HG03354 (cell line): ENCODE measurements at regions not wholly inside any gene's neighbourhood (a gene's known extent, or its start where the extent isn't known, plus 50 kb on each side); places are given as distances from the start of the nearest gene placed in this dataset.
"Not testable (repeated sequence)": the region's sequence is repeated elsewhere in the genome, so short reads cannot be mapped to it uniquely, and the experiment has no call there.

ENCODE experiments used
- ATAC-seq: cut with Tn5 transposase; IDR thresholded peaks from one replicate; pipeline ENCODE4 v1.9.1; 2021; ENCODE audit warnings: mild to moderate bottlenecking; ENCODE audit not compliant: unreplicated experiment, poor library complexity, severe bottlenecking

DNA sequence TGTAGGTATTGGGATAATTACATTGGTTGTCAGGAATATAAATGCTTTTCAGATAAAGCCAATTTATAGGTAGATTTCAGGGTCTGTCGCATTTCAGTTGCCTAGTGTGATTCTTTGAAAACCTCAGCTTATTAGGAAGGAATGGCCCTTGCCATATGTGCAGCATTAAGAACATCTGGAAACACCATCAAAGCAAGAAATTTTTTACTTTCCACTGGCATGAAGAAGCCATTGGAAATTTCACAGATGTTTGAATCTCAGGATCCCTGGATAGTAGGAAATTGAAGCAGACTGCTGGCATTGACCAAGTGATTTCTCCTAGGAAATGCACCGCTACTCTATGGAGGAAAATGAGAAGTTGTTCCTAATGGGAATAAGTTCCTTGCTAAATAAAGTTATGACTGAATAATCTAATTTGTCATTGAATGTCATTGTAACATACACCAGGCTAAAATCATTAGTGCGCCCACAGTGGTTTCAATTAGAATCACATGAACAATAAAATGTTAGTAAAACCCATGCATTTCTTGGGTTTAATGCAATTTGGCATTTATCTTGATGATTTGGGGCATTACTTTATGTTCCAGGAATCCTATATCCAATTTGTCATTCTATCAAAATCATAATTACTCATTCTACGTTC is 950.1 kb downstream of the EPHA7 start:
- ATAC-seq = no peak

DNA sequence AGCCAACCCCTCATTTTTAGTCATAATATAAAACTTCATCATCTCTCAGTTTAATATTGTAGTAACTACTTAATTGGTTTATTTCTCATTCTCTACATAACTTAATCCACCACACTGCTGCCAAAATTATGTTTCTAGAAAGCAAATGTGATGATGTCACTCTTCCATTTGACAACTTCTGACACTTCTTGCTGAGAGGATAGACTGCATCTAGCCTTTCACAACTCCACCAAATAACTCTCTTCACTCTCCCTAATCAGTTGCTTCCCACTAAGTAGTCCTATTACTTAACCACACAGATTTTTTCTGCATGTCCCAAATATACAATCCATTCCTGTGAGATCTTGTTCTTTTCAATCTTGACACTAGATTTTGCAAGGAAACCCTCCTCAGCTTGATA is 951.3 kb downstream of the EPHA7 start:
- ATAC-seq = no peak

DNA sequence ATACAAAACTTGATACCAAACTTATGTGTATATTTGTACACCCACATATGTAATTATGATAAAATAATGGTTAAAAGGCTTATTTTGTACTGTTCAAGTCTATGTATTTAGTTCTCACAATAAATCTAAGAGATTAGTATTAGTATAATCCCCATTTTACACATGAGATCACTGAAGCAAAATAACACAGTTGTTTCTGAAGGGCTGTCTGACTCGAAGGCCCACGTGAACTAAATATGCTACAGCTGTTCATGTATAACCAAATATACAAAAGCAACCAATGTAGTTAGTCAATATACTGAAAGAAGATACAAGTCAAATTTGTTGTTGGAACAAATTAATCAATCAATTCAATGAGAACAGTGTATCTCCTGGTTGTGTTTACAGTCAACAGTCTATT is 959.2 kb downstream of the EPHA7 start:
- ATAC-seq = no peak

DNA sequence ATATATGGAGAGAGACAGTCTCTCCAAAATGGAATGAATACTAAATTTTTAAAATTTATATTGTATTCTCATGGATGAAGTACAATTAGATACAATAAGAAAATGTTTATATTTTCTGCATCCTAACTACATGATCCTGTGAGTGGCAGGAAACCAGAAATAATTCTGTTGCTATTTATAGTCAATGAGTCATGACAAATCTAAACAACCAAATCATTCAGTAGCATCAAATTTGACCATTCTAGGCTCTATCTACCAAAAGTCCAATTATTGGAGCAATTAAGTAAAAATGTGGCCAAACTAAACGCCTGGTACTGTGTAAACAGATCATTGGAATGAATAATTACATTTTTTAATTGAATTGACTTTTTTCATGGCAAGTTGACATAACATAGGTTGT is 959.8 kb downstream of the EPHA7 start:
- no peak for ATAC-seq

DNA sequence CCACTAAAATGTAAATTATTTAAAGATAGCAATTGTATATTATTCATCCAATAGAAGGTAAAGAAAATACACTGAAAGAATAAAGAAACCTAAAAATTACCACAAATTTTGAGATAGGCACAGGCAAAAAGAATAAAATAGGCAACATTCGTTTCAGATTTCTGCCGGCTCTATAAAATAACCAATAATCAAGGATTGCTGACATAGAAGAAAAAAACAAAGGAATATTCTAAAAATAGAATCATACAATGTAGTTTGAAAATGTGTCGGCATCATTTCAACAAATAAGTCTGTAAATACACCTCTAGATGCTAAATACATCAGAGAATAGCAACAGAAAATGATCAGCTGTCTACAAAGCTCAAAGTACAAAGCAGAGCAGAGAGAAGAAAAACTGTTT is 973.3 kb downstream of the EPHA7 start:
- no peak for ATAC-seq

DNA sequence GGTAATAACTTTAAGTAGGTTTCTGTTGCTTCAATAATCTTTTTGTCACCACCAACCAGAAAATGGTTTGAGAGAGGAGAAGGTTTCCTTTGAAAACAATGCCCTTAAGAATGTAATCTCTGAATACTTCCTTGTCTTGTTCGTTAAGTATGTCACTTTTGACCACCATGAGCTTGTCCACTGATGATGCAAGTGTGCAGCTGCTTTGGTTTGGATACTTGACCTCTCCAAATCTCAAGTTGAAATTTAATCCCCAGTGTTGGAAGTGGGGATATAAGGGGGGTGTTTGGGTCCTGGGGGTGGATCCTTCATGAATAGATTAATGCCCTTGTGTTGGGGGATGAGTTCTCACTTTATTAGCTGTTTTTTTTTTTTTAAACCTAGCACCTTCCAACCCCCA is 985.4 kb downstream of the EPHA7 start:
- no peak for ATAC-seq

DNA sequence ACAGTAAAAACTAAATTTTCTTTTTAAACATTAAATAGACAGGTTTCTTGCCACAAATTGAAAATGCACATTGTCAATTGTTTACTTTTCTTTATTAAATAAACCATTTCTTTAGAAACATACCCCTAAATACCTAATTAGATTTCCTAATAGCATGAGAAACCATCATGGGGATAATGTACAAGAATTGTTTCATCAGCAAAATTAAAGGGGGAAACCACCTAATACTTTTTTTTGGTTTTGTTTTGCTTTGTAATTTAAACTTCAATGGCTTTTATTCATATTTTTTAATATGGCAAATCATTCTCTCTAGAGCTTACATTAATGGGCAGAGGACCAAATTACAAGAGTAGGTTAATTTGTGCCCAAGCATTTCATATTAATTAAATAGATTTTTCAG is 987.9 kb downstream of the EPHA7 start:
- ATAC-seq = no peak

DNA sequence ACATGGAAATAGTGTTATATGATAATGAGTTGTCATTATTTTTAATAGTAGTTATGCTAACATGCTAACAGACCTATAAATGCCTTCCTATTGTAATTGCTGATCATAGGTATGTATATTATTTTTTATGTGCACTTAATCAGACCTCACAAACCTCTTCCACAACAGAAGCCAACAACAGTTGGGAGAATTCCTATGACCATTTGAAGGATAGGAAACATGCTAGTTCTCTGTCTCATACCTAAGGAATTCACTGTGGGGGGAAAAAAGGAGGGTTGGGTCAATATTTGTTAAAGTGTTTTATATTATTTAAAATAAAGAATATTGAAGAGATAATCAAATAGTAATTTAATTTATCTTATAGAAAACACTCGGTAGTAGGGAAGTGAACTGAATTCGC is 990.9 kb downstream of the EPHA7 start:
- no peak for ATAC-seq

DNA sequence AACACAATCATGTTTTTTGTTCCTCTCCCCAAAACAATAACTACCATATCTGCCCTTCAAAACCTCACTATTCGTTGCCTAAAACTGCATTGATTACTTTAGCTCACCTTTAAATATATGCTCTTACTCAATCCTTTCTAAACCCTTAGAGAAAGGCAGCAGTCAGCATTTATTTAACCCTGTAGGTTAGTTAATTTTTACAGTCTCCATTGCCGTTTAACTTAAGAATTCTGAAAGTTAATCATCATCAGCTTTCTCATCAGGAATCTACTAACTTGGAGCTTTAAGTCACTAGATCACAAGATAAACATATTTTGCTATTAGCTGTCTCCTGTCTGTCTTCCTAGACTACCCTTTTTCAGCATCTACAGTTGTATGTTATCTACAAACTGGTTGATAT is 991.9 kb downstream of the EPHA7 start:
- no peak for ATAC-seq

DNA sequence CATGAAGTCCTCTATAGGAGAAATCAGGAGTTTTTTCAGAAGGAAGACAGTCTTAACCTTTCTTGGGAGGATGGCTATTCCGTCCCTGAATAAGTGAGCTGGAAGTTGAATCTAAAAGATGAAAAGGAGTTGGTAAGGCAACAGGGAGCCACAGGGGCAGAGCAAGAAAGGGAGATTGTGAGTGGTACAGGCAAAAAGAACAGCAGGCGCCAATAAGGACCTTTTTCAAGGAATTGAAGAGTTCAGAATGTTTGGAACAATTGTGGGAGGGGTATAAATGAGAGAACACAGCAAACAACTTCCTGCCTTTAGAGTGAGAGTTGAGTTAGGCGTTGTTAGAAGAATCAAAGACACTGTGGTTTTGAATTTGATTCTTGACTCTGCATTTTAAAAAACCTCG is 1003.7 kb downstream of the EPHA7 start:
- no peak for ATAC-seq

DNA sequence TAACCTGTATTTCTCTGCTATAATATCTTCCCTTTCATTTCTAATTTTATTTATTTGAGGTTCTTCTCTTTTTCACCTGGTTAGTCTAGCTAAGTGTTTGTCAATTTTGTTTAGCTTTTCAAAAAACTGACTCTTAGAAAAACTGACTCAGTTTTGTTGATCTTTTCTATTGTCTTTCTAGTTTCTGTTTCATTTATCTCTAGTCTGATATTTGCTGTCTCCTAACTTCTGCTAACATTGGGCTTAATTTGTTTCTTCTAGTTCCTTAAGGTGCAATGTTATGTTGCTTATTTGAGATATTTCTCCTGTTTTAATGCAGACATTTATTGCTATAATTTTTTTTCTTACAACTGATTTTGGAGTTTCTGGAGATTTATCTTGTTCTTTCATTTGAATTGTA is 1011.0 kb downstream of the EPHA7 start:
- no peak for ATAC-seq

DNA sequence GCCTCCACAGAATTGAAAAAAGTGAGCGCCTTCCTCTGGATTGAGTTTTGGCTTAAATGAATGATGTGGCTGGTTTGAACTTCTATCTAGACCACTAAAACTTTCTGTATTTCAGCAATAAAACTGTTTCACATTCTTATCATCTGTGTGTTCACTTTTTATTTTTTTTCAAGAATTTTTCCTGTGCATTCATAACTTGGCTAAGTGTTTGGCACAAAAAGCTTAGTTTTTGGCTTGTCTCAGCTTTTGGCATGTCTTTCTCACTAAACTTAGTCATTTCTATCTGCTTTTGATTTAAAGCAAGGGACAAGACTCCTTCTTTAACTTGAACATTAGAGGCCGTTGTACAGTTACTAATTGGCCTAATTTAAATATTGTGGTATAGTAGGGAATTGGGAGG is 1015.1 kb downstream of the EPHA7 start:
- ATAC-seq = no peak

DNA sequence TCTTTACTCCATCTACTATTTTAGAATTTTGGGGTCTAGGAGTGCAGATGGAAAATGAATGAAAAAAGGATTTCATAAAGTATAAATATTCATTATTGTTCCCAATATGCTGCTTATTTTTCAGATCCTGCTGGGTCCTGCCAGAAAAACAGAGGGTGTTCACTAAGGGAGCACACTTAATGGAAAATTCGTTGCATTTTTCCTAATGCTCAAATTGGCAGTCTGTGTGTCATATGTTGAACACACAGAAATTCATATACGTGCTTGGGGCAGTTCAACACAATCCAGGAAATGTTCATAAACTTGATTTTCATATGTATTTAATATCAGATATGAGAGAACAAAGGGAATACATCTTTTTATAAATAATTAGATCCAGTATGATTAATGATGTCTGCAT is 1019.4 kb downstream of the EPHA7 start:
- no peak for ATAC-seq

DNA sequence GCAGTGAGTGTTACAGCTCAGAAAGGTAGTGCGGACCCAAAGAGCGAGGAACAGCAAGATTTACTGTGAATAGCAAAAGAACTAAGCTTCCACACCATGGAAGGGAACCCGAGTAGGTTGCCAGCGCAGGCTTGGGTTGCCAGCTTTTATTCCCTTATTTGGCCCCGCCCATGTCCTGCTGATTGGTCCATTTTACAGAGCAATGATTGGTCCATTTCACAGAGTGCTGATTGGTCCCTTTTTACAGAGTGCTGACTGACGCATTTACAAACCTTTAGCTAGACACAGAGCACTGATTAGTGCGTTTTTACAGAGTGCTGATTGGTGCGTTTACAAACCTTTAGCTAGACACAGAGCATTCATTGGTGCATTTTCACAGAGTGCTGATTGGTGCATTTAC is 1030.7 kb downstream of the EPHA7 start:
- not testable (repeated sequence) for ATAC-seq

DNA sequence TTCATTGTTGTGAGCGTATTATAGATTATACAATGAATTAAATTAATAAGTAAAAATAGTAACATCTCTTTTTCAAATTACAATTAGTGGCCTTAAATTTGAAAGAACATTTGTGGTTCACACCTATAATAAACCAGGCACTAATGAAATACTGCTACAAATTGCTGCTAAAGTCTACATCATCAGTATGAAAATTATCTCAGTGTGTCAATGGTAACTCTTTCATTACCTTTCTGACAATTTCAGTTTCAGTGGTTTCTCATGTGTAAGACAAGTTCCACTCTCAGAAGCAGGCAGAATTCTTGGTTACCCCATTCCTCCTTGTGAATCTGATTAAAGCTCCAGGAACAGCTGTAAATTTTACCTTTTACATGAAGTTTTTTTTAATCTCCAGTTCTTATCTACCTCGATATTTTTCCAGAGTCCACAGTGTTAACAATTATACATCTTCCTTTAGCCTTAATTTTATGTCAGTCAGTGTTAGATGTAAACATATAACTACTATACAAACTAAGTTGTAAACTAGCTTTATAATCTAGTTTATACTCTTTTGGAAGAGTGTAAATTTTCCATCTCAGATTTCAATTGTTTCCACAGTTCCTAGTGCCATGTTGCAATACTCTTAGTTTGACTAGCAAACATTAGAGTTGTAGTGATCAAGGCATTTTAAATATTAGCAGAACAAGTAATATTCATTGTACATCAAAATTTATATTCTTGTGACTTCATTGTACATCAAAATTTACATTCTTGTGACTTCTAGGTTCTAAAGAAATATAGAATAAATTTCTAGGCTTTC is 1038.4 kb downstream of the EPHA7 start:
- ATAC-seq = no peak

DNA sequence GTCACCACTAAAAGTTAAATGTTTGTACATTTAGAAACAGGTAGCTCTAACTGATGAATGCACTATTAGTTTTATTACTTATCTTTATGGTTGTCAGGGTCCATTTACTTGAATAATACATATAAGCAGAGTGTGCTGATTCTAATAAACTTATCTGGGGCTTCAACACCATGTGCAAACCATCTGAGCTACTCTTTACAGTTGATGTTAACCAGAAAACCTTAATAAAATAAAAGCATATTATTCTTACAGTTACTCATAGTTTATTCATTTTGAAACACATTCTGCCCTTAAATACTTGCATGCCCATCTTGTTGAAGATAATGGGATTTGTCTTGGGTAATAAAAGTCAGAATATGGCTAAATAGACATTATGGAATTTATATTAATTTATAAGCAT is 1042.2 kb downstream of the EPHA7 start:
- no peak for ATAC-seq

DNA sequence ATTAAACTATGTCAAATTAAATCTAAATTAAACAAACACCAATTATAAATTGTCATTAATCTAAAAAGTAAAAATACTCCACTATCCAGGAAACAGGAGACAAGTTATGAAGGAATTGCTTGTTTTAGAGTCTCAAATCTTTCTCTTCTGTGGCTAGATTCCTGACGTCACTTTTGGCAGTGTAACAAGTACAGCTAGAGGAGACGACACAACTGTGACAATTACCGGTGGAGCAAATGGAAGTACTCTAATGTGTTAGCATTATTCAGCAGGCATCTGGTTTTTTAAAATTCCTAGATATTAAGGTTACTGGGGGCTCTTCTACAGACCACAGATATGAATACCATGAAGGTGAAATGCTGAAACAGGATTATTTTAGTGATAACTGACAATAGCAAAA is 1042.7 kb downstream of the EPHA7 start:
- ATAC-seq = no peak

DNA sequence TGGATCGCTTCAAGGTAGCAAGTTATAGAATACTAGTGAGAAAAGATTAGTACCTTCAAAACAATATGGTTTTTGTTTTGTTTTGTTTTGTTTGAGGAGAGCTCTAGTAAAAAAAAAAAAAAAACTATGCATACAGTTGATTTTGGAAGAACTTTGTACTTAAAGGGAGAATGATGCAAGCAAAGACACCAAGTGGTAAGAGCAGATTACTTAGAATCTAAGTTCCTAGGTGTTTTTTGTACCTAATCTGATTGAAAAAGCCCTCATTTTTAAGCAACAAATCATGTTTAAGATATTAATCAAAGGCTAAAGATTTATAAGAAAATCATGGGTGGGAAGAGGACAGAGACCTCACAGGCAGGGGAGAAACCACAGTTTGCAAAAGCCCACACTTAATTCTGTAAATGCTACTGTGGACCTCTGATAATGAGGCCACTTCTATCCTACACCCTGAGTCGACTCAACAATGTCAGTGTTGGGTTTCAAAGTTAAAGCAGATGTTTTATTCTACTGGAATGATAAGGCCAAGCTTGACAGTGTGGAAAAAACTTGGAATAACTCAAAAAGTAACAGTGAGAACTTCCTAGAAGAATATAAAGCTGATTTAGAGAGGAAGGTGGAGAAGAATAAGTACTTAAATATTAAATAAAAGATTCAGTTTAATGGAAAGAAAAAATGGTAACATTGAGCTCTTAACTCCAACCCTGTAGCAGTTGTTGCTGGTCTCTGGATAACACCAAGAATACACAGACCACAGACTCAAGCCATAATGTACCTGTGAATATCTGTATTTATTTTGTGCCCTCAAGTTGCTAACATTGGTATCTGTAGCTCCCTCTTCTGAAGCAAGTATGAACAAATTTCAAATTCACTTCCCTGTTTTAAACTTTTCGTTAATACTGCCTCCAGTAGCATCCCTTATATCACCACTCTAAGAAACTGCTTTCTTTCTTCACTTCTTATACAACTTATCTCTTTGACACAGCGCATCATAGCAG is 1047.8 kb downstream of the EPHA7 start:
- no peak for ATAC-seq

DNA sequence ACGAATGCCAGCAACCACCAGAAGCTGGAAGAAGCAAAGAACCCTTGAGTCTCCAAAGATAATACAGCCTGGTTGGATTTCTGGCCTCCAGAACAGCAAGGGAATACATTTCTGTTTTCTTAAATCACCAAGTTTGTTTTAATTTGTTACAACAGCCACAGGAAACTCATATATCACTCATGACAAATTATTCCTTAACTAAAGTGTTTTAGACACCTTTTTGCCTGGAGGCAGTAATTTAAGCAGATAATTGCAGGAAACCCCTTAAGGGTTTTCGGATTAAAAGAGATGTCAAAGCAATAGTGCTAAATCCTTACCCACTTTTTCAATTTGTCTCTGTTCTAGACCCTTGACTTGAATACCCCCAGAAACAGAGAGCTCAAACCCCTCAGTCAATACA is 1050.0 kb downstream of the EPHA7 start:
- no peak for ATAC-seq

DNA sequence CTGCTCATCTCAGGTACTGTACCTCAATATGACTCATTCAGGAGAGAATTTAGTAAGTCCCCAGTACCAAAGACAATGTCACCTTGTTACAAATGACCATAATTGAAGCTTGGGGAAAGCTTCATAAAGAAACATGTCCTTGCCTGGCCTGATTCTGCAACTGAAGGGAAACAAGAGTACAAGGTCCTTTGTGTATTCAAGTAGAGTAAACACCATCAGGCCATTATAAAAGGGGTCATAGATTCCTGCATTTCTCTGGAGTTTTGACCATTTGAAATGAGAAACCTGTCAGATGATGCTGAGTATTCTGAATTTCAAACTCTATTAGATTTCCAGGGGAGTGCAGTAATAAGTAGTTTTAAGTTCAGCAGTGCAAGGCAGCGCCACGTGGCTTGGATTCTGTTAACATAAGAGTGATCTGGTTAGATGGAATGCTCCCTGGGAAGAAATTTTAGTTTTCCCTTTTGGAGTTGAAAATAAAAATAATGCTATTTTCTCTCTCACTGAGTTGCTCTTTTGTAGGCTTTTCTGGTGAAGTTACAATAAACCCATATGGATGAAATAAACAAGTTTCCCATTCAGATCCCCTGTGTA is 1054.3 kb downstream of the EPHA7 start:
- ATAC-seq = no peak
